ENCODE measurements at regions not wholly inside any gene's neighbourhood (a gene's known extent, or its start where the extent isn't known, plus 50 kb on each side); places are given as distances from the start of the nearest gene placed in this dataset.
"Not testable (repeated sequence)": the region's sequence is repeated elsewhere in the genome, so short reads cannot be mapped to it uniquely, and the experiment has no call there.

DNA sequence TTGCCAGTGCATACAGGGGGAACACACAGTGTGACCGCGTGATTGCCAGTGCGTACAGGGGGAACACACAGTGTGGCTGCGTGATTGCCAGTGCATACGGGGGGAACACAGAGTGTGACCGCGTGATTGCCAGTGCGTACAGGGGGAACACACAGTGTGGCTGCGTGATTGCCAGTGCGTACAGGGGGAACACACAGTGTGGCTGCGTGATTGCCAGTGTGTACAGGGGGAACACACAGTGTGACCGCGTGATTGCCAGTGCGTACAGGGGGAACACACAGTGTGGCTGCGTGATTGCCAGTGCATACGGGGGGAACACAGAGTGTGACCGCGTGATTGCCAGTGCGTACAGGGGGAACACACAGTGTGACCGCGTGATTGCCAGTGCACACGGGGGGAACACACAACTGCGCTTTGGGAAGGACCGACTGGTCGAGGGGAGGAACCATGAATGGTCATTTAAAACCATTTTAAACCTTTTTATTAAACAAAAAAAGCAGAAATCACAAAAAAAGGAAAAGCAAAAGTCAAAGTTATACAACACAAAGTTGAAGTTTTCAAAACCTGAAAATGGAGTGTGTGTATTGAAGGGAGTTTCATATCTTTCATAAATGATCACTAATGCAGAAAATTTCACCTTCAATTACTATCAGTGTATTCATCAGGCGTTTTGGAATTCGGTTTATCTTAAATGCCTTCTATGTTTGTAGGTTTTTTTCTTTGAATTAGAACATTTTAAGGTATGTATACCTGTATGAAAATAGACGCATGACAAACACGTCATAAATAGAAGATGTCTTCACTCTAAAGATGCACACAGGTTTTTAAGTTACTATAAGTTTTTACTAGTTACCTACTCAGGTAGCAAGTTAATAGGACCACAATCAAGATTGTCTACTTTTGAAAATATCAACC, 141.0 kb downstream of the RTP5 start:
- DNase-seq, result not testable (repeated sequence)

DNA sequence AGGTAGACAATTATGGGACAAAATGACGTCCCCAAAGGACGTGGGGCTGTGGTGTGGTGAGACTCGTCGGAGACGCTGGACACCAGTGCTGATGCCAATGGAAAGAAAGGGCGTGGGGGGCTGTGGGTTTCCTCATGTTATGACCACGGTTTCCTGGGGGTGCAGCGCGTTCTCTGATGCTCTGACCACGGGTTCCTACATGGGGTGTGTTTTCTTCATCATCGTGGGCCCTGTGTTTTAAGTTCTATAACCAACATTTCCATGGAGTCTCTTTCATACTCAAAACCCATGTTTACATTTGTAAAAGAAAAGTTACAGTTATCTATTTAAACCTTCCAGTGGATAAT, 141.6 kb downstream of the RTP5 start:
- DNase-seq, result no peak

DNA sequence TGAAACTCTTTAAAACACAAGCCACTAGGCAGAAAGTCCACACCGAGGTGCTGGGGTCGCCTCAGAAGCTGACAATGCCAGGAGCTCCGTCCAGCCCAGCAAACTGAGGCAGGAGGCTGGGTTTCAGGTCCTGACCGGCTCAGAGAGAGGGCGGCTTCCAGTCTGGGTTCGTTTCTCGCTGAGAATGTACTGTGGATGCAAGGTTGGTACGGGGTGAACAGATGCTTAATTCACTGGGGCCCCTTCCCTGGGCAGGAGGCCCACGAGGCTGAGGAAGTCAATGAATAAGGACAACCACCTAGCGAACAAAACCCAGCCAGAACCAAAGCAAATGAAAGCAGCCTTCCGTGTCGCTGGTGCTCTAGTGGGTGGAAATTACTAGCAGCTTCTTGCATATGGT, 142.0 kb downstream of the RTP5 start:
- no peak for DNase-seq

DNA sequence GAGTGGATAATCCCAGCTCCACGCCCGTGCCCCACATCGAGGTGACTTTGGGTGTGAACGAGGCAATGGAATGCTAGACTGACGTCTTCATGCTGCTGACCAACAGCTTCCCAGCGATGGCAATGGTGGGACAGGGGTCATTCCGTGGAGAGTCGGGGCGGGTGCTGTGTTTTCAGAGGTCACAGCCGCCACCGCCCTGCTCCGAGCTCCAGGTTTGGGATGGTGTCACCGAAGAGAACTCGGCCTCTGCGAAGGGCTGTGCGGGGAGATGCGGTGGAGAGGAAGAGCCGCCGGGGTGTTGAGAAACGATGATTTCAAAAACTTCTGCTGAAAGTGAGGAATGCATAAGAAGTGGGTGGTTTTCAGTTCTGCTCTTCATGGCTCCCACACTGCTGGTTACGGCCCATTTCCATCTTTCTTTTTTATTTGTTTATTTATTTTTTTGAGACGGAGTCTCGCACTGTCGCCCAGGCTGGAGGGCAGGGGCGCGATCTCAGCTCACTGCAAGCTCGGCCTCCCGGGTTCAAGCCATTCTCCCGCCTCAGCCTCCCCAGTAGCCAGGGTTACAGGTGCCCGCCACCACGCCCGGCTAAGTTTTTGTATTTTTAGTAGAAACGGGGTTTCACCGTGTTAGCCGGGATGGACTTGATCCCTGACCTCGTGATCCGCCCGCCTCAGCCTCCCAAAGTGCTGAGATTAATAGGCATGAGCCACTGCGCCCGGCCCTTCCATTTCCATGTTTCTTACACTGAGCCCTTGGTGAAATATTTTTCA, 142.6 kb downstream of the RTP5 start:
- no peak for DNase-seq

DNA sequence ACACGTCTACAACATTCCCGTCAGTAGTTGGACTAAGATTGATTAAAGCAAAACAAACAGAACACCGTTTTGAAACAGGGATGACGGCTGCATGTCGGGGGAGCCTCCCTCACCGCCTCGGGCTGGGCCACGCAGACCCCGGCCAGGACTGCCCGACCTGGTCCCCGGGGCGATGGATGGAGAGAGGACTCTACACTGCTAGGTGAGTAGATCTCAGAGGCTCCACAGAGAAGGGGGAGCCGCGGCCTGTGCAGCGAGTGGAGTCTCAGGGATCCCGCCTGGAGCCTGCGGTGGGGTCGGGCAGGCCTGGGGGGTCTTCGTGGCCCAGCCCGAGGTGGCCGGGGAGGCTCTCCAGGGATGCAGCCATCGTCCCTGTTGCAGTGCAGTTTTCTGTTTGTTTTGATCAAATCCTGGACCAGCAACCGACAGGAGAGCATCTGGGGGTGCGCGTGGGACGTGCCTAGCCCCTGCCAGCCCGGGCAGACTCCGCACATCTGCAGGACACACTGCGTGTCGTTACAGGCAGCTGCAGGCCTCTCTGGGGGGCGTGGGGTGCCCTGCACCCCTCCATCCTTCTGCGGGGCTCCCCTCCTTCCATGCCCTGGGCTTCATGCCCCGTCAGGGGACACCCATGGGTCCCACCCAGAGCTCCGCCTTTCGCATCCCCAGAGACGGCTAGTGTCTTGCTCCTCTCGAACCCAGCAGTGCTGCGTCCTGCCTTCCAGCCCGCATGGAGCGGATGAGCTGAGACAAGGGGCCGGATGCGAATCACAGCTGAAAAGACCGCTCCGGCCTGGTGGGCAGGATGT, 143.6 kb downstream of the RTP5 start:
- DNase-seq, result no peak

DNA sequence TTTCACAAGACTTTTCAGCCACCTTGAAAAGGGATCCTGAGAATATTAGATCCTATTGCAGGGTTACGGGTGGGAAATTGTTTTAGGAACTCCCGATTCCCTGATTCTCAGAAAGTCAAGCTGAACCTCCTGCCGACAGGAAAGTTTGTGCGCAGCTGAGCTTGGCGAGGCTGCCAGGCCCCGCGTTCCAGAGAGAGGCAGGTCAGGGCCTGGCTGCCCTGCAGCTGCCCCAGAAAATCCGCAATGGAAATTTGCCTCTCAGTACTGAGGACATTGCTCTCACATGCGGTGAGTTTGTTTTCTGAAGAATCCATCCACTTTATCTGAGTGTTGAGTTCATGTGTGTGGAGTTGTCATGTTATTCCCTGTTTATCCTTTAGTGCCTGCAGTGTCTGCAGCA, 144.2 kb downstream of the RTP5 start:
- no peak for DNase-seq

DNA sequence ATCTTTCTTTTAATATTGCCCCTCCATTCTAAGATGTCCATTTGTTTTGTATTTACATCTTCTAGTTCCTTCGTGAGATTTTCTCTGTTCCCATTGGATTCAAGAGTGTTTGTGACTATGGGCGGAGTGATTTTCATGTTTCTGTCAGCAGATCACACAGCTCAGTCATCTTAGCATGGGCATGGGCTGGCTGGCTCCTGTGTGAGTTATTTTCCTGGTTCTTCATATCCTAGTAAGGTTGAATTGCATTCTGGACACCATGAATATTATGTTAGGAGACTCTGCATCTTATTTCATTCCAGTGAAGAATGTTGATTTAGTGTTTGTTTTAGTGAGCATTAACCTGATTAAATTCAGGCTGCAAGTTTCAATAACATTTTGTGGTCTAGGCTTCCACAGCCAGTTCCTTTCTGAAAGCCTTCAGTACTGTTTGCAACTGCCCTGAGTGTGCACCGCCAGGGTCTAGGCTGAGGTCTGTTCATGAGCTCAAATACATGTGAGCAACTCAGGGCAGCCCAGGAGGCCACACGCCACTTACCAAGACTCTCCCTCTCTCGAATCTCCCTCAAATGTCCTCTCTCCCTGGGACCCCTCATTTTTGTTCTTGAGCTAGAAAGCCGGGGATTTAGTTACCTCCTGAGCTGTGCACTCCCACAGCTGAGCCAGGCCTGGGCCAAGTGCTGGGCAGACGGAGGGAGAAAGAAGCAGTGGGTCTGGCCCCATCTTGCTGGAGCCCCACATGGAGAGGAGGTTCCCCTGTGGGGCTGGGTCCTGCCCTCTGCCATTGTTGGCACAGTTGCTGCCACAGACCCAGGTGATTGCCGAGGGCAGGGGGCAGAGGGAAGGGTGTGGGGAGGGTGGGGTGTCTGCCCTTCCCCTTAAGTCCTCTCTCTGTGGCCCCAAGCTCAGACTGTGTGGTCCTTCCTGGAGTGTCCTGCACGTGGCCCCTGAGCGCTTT, 145.9 kb downstream of the RTP5 start:
- DNase-seq, result no peak

DNA sequence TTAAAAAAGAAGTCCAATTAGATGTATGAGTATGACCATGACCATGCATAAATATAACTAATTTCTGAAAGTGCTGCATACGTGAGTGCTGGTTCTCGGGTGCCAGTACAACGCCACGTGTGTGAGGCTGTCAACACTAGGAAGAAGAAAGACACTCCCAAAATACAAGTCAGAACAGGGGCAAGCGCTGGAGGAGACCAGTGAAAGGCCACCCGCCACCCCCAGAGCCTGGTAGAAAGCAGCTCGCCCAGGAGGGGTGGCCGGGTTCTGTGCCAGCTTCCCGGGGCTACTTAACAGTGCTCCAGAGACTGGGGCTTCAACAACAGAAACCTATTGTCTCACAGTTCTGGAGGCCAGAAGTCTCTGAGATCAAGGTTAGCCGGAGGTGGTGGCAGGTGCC, 147.6 kb downstream of the RTP5 start:
- no peak for DNase-seq

DNA sequence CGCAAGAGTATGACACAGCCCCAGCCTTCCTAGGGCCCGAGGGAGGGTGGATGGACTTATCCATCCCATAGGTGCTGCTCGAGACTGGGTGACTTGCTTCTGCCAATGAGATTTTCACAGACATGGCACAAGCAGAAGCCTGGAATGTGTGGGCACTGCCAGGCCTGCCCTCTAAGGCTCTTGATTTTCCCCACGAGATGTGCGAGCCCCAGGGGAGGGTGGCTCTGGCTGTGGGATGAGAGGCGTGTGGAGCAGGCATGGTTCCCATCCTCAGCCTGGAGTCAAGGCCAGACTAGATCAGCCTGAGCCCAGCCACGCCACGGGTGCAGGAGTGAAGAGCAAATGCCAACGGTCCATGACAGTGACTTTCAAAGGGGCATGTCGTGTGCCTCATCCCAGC, 148.9 kb downstream of the RTP5 start:
- DNase-seq, result not testable (repeated sequence)

DNA sequence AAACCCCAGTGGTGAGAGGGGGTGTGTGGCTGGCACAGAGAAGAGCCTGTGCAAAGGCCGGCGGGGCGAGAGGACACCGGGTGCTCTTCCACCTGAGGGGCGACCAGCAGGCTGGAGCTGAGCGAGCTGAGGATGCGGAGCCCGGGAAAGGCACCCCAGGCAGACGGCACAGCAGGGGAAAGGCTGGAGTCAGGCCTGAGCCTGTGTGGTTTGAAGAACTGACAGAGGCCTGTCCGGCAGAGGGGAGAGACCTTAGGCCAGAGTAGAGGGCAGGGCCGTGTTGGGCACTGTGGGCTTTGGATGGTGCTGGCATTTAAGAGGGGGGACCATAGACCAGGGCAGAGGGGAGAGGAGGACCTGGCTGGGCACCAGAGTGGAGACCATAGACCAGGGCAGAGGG, 149.8 kb downstream of the RTP5 start:
- DNase-seq, result no peak

DNA sequence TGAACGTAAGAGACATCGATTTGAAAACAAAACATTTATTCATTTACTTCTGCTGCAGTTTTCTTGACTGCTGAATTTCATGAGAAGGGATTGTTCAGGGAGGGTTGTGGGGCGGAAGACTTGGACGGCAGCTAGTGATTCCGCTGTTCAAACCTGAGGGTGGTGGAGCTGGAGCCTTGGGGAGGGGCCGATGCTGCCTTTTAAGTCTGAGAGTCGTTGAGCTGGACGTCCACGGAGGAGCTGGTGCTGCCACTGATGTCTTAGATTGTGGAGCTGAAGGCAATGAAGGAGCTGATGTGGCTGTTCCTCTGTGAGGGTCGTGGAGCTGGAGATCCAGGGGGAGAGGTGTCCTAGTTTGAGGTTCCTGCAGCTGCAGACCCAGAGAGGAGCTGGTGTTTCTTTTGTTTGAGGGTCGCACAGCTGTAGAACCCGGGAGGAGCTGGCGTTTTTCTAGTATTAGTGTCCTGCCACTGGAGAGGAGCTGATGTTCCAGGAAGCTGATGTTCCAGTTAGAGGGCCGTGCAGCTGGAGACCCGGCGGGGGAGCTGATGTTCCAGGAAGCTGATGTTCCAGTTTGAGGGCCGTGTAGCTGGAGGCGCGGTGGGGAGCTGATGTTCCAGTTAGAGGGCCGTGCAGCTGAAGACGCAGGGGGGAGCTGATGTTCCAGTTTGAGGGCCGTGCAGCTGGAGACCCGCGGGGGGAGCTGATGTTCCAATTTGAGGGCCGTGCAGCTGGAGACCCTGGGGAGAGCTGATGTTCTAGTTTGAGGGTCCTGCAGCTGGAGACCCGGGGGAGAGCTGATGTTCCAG, 150.9 kb downstream of the RTP5 start:
- DNase-seq, result peak; percentile 20

DNA sequence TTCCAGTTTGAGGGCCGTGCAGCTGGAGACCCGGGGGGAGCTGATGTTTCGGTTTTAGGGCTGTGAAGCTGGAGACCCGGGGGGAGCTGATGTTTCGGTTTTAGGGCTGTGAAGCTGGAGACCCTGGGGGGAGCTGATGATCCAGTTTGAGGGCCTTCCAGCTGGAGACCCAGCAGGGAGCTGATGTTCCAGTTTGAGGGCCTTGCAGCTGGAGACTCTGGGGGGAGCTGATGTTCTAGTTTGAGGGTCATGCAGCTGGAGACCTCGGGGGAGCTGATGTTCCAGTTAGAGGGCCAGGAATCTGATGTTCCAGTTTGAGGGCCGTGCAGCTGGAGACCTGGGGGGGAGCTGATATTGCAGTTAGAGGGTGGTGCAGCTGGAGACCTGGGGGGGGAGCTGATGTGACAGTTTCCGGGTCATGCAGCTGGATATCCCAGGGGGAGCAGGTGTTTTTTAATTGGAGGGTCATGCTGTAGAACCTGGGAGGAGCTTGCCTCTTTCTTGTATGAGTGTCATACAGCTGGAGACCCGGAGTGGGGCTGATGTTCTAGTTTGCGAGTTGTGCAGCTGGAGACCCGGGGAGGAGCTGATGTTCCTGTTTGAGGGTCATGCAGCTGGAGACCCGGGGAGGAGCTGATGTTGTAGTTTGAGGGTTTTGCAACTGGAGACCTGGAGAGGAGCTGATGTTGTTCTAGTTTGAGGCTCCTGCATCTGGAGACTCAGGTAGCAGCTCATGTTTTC, 153.2 kb downstream of the RTP5 start:
- DNase-seq, result no peak

DNA sequence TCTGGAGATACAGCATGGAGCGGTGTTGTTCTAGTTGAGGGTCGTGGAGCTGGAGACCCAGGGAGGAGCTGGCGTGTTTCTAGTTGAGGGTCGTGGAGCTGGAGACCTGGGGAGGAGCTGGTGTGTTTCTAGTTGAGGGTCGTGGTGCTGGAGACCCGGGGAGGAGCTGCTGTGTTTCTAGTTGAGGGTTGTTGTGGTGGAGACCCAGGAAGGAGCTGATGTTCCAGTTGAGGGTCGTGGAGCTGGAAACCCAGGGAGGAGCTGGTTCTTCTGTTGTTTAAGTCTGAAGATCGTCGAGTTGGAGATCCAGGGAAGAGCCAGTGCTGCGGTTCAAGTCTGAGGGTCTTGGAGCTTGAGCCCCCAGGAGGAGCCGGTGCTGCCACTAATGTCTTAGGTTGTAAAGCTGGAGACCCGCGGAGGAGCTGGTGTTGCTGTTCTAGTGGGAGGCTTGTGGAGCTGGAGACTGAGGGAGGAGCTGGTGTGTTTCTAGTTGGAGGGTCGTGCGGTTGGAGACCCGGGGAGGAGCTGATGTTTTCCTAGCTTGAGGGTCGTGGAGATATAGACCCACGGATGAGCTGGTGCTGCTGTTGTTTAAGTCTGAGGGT, 155.3 kb downstream of the RTP5 start:
- DNase-seq, result no peak

DNA sequence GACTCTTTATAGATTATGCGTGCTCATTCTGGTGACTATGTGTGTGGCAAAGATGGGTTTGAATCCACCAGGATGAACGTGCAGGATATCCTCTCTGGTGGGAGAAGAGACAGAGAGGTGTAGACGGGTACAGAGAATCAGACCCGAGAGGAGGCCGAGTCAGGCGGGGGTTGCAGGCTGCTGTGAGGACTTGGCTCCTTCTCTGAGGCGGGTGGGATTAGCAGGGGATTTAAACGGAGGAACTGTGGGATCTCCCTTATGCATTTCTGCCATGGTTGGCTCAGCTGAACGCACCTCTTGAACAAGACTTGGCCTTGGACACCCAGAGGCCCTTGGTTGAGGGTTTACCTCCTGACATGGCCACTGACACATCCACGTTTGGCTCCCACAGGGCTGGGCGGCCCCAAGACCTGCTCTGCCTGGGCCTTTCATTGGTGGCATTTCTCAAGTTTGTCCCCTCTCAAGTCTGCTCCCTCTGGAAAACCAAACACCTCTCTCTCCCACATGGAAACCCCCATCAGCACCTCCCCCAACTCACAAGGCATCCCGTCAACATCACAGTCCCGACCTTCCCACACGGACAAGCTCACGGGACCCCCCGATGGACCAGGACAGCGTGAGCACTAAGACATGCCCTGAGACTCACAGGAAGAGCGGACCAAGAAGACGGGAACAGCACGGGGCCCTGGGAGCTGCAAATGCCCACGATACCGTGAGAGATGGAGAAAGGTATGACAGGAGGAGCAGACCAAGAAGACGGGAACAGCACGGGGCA, 158.3 kb downstream of the RTP5 start:
- DNase-seq, result no peak

DNA sequence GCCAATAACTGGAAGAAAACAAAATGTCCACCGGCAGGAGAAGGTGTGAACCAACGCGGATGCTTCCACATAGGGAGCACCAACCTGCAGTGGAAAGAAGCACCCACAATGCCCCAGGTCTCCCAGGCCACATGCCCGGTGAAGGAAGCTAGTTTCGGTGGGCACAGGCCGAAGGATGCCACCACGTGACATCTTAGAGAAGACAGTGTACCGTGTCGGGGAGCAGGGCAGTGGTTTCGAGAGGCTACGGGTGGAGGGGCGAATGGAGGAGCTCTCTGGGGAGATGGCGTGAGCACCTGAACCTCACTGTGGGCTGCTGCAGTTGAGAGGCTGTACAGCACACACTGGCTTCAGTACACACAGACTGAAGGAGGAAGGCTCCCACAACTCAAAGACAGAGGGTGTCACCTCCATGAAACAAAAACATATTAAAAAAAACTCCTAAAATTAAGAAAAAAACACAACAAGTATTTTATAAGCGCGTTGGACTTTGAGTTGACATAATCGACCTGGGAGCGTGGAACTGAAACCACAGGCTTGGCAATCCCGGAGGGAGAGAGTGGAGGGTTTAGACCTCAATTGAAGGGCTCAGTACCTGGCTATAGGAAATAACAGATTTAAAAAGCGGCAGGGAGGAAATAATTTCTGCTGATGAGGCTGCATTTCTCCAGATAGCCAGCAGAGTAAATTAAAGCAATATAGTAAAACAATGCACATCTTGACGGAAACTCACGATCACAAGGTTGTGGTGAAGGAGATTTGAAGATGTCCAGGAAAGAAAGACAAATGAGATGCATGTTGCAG, 160.1 kb downstream of the RTP5 start:
- DNase-seq, result no peak

DNA sequence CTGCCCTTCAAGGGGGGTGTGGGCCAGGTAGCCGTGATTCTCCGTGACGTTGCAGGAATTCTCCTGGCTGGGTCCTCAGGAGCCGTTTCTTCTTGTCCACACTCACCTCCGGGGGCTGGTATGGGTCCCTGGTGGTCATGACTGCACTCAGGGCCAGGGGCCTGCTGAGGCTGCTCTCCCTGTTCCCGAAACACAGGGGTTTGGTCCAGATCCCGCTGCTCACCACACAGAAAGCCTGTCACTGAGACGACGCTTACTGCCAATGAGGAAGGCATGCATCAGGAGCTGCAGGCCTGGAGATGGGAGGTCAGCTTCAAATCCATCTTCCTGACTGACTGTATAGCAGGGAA, 160.7 kb downstream of the RTP5 start:
- no peak for DNase-seq

DNA sequence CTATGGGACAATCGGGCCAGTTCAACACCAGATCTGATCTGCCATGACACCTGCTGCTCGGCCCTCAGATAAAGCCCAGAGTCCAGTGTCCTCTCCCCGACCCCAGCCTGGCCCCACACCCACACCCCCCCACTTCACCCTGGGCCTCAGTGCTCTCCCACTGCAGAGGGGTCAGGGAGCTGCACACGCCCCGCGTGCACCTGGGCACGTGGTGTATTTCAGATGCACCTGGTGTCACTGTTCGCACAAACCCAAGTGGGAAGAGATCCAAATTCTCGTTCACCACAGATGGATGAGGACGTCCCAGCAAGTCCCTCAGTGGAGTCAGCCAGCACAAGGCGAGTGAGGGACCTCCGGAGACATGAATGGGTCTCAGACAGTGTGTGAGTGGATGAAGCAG, 161.3 kb downstream of the RTP5 start:
- no peak for DNase-seq

DNA sequence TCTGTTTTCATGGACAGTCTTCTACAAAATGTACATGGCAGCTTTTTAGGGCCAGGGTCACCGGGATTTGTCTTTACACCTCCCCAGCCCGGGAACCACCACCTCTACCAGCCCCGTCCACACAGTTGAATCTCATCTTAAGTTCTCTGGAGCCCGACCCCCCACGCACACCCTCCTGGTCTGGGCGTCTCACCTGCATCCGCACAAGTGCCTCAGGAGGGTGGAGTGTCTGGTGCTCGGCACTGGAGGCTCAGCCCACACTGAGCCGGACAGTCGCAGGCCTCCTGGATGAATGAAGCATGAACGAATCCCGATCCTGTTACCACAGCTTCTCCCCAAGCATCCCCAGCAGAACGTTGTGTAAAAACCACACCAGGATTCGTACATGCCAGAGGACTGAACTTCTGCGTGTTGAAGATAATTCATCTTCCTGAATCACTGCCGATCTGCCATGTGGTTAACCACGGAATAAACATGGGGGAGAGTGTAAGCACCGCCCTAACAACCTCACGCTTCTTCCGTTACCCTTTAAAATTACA, 162.0 kb downstream of the RTP5 start:
- no peak for DNase-seq

Measured in NCI-H1436 (cell line).